GM12891 (cell line): ENCODE measurements at regions not wholly inside any gene's neighbourhood (a gene's known extent, or its start where the extent isn't known, plus 50 kb on each side); places are given as distances from the start of the nearest gene placed in this dataset.

ENCODE experiments used
- DNase-seq: peaks from one replicate; pipeline ENCODE4 v3.0.0; 2011; ENCODE audit warnings: low spot score; ENCODE audit not compliant: insufficient read length
- FAIRE-seq: peaks from 2 replicates; lab custom pipeline; 2011; peaks lifted over from hg19 to GRCh38; lab: Jason Lieb, UNC
- PAX5 ChIP-seq: IDR thresholded peaks from 2 replicates; pipeline ENCODE4 v1.6.1; 2011; ENCODE audit warnings: low read length, moderate library complexity, mild to moderate bottlenecking; ENCODE audit not compliant: insufficient read depth, severe bottlenecking
- POLR2A ChIP-seq: IDR thresholded peaks from 2 replicates; pipeline ENCODE4 v1.6.1; 2011; ENCODE audit warnings: low read depth, low read length, control low read depth
- POLR2AphosphoS5 ChIP-seq: IDR thresholded peaks from 2 replicates; pipeline ENCODE4 v1.6.1; 2011; ENCODE audit warnings: low read depth, low read length, control low read depth
- POU2F2 ChIP-seq: IDR thresholded peaks from 2 replicates; pipeline ENCODE4 v1.6.1; 2011; ENCODE audit warnings: low read depth, mild to moderate bottlenecking, control low read depth, low read length, moderate library complexity
- SPI1 ChIP-seq: IDR thresholded peaks from 2 replicates; pipeline ENCODE4 v1.6.1; 2011; ENCODE audit warnings: low read depth, low read length, control low read depth
- TAF1 ChIP-seq: IDR thresholded peaks from 2 replicates; pipeline ENCODE4 v1.6.1; 2011; ENCODE audit warnings: low read depth, low read length, control low read depth

GRCh38 chr2:6337472-6337820, 528.3 kb downstream of the CMPK2 start:
- FAIRE-seq, result no peak
- TF ChIP-seq TAF1 (no peak), POLR2A (no peak), POLR2AphosphoS5 (no peak), SPI1 (no peak)
- DNase-seq, result no peak

DNA sequence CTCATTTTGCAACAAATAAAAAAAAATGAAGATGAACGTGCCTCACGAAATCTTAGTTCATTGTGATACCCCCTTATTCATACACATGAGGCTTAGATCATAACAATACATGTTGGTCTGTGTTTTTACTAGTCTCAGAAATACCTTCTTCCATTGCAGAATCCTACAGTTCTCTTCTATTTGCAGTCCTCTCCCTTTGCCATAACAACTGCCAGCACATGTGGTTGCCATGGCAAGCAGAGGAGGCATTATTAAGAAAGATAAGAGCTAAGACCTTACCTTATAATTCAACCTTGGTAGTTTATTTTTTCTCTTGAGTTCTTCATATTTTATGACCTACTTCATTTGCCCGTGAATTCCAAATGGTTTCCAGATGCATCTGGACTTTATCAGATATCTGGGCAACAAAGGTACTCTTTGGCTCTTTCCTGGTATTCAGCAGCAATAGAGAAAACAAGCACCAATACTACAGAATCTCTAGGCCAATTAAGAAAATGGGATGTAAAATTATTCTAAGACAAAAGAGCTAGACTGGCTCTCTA, 524.0 kb downstream of the CMPK2 start:
- TF ChIP-seq POU2F2 (no peak), POLR2AphosphoS5 (no peak), TAF1 (no peak), PAX5 (no peak), SPI1 (no peak), POLR2A (no peak)
- DNase-seq (no peak), FAIRE-seq (peak; percentile 45)

DNA sequence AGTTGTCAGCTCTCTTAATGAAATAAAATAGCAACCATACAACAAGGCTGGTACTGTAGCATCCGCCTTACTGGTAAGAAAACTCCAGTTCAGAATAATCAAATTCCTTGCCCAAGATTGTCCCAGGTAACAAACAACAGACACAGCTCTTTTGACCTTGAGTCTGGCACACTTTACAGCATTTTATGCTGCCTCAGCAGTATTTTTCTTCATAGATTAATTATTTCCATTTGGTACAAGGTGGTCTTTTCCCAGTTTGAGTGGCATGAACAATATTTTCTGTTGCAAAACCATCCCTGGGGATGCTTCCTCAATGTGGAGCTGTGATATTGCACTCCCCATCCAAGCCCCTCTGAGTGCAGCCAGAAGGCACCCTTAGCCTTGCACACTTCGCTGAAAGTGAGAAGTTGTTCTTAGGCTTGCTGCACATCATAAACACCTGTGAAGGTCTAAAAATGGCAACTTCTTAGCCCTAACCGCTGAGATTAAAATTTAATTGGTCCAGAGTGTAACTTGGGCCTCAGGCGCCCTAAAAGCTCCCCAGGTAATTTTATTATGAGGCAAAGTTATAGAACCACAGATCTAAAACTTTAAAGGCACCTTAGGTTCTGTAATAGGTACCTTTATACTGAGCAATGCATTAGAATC, 523.3 kb downstream of the CMPK2 start:
- TF ChIP-seq SPI1, result no peak
- no peak for TF ChIP-seq POU2F2
- TF ChIP-seq PAX5, result no peak
- no peak for TF ChIP-seq POLR2AphosphoS5
- TF ChIP-seq POLR2A, result no peak
- no peak for TF ChIP-seq TAF1
- DNase-seq (no peak), FAIRE-seq (peak; percentile 56)

- DNase-seq (no peak), FAIRE-seq (no peak)
- TF ChIP-seq SPI1 (no peak), POLR2A (no peak), POU2F2 (no peak), PAX5 (no peak), POLR2AphosphoS5 (no peak), TAF1 (no peak)
Observed at GRCh38 chr2:6343076-6343475, 522.6 kb downstream of the CMPK2 start.

DNA sequence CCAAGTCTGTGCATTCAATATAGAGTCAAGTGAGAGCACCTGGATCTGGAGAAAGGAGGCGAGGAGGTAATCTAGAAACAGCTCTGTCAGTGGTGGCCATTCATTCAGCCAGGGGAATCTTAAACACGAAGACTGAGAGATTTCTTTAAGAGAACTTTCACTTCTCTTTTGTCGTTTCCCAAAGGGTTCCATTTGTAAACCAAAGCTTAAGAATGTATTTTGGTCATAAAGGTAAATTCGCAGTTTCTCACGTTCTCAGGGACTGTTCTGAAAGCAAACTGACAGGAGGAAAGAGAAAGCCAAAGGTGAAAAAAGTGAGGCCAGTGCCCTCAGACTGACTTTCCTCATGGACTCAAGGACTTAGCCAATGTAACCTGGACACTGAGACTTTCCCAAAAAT, 513.5 kb downstream of the CMPK2 start:
- FAIRE-seq (peak; percentile 81), DNase-seq (no peak)
- TF ChIP-seq POLR2AphosphoS5 (no peak), SPI1 (peak; percentile 96), POLR2A (no peak), PAX5 (no peak), POU2F2 (no peak), TAF1 (no peak)

- no peak for DNase-seq
- FAIRE-seq, result peak; percentile 41
- no peak for TF ChIP-seq POU2F2
- TF ChIP-seq POLR2A, result no peak
- TF ChIP-seq TAF1, result no peak
- no peak for TF ChIP-seq PAX5
- TF ChIP-seq POLR2AphosphoS5, result no peak
- TF ChIP-seq SPI1, result no peak
Observed at GRCh38 chr2:6352906-6353515, 512.7 kb downstream of the CMPK2 start.

DNA sequence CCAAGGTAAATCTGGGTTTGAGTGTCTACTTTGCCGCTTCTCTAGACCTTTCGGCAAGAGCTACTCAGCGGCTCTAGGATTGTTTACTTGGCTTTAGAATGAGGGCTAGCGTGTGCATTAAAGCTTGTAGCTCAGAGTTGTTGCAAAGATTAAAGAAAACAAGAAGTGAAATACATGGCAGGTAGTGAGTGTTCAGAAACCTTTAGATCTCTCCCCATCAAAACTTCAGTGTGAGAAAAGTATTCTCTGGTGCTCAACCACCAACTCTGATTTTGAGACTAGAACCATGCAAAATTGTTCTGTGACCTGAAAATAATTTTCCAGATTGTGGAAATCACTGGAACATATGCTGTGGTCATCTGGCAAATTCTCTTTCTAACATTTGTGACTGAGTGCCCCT, 512.0 kb downstream of the CMPK2 start:
- TF ChIP-seq PAX5 (no peak), TAF1 (no peak), SPI1 (peak; percentile 89), POU2F2 (no peak)
- peak; percentile 93 for FAIRE-seq
- peak; percentile 30 for DNase-seq

DNA sequence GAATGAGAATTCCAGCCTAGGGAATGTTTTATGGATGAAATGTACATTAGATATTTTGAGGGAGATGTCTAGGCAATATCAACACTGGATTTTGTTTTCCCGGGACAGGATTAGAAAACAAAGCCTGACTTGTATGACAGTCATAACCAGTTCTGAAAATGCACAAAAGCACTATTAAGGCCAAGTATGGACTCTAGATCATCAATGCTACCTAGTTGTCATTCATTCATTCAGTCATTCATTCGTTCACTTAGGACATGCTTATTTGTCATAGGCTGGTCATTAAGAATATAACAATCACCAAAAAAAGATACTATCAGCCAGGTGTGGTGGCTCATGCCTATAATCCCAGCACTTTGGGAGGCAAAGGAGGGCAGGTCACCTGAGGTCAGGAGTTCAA, 511.2 kb downstream of the CMPK2 start:
- DNase-seq, result no peak
- no peak for TF ChIP-seq POLR2AphosphoS5
- no peak for TF ChIP-seq TAF1
- TF ChIP-seq SPI1, result no peak
- TF ChIP-seq POLR2A, result no peak
- no peak for TF ChIP-seq PAX5
- TF ChIP-seq POU2F2, result no peak
- peak; percentile 71 for FAIRE-seq

GRCh38 chr2:6355886-6356761, 509.6 kb downstream of the CMPK2 start:
- DNase-seq, result no peak

More at GRCh38 chr2:6355886-6356761, 509.6 kb downstream of the CMPK2 start:
- TF ChIP-seq POLR2A, result no peak
- TF ChIP-seq POU2F2, result no peak
- no peak for TF ChIP-seq SPI1
- TF ChIP-seq TAF1, result no peak
- TF ChIP-seq PAX5, result no peak
- no peak for TF ChIP-seq POLR2AphosphoS5
- FAIRE-seq, result peak; percentile 31
